ENCODE measurements at regions not wholly inside any gene's neighbourhood (a gene's known extent, or its start where the extent isn't known, plus 50 kb on each side); places are given as distances from the start of the nearest gene placed in this dataset.

DNA sequence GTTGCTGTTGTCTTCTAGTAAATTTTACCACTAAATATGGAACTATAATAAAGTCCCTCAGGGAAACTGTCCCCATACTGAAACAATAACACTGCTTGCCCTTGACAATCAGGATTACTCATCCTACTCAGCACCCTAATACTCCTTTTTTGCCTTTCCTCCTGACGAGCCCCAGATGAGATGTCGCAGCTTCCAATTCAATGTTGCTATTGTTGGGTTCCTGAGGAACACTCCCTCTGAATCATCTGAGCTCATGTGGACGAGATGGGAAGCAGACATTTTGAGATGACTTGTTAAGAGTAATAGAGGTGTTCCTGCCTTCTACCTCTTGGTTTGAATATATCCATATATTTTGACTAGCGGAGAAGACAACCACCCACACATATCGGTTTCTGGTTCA, 187.8 kb upstream of the FAM98A start:
- TF ChIP-seq CTCF (IDR thresholded peaks at IDR 0.05; ENCODE audit: low read depth, low read length) (no peak), MAX (IDR thresholded peaks at IDR 0.05; ENCODE audit: low read depth, low read length) (no peak)
